PFSK-1 (cell line): ENCODE measurements at regions not wholly inside any gene's neighbourhood (a gene's known extent, or its start where the extent isn't known, plus 50 kb on each side); places are given as distances from the start of the nearest gene placed in this dataset.

Experiments
- FOXP2 ChIP-seq: optimal IDR thresholded peaks from 2 replicates; pipeline ENCODE3; 2011; ENCODE audit warnings: borderline replicate concordance, control low read depth, inconsistent platforms; ENCODE audit not compliant: insufficient read depth; ENCODE audit errors: extremely low read length, extremely low read depth
- POLR2AphosphoS5 ChIP-seq: IDR thresholded peaks from 2 replicates; pipeline ENCODE4 v1.6.1; 2012; ENCODE audit warnings: low read depth, mild to moderate bottlenecking, control low read depth, low read length, moderate library complexity
- SIN3A ChIP-seq: IDR thresholded peaks from 2 replicates; pipeline ENCODE4 v1.6.1; 2012; ENCODE audit warnings: mild to moderate bottlenecking, low read length, moderate library complexity, borderline replicate concordance; ENCODE audit not compliant: insufficient read depth
- TAF1 ChIP-seq: IDR thresholded peaks from 2 replicates; pipeline ENCODE4 v1.6.1; 2012; ENCODE audit warnings: low read length, control low read depth, borderline replicate concordance; ENCODE audit not compliant: insufficient read depth
- TF ChIP-seq, protein P1 (sequence below), 2 experiments: IDR thresholded peaks; 2 replicates each; pipeline versions ENCODE4 v1.6.1 to v1.8.0; 2011 to 2012; ENCODE audit warnings: low read depth in 2 of 2, low read length in 2 of 2, control low read depth in 1 of 2, inconsistent platforms in 1 of 2, mild to moderate bottlenecking in 1 of 2, moderate library complexity in 1 of 2; ENCODE audit not compliant: insufficient read depth in 1 of 2

DNA sequence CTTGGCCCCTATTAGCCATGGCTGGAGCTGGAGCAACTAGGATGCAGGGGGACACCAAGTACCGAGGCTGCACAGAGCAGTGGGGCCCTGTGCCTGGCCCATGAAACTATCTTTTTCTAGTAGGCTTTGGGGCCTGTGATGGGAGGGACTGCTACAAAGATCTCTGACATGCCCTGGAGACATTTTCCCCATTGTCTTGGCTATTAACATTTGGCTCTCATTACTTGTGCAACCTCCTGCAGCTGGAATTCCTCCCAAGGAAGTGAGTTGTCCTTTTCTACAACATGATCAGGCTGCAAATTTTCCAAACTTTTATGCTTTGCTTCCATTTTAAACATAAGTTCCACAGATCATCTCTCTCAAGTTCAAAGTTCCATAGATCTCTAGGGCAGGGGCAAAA lies 174.7 kb upstream of the ANKFN1 start:
- TF ChIP-seq, protein P1, sequence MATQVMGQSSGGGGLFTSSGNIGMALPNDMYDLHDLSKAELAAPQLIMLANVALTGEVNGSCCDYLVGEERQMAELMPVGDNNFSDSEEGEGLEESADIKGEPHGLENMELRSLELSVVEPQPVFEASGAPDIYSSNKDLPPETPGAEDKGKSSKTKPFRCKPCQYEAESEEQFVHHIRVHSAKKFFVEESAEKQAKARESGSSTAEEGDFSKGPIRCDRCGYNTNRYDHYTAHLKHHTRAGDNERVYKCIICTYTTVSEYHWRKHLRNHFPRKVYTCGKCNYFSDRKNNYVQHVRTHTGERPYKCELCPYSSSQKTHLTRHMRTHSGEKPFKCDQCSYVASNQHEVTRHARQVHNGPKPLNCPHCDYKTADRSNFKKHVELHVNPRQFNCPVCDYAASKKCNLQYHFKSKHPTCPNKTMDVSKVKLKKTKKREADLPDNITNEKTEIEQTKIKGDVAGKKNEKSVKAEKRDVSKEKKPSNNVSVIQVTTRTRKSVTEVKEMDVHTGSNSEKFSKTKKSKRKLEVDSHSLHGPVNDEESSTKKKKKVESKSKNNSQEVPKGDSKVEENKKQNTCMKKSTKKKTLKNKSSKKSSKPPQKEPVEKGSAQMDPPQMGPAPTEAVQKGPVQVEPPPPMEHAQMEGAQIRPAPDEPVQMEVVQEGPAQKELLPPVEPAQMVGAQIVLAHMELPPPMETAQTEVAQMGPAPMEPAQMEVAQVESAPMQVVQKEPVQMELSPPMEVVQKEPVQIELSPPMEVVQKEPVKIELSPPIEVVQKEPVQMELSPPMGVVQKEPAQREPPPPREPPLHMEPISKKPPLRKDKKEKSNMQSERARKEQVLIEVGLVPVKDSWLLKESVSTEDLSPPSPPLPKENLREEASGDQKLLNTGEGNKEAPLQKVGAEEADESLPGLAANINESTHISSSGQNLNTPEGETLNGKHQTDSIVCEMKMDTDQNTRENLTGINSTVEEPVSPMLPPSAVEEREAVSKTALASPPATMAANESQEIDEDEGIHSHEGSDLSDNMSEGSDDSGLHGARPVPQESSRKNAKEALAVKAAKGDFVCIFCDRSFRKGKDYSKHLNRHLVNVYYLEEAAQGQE (IDR thresholded peaks at IDR 0.05; ENCODE audit: insufficient read depth in 1 of 2, low read depth in 2 of 2, low read length in 2 of 2): no peak
- TF ChIP-seq FOXP2 (no peak), POLR2AphosphoS5 (no peak), TAF1 (no peak), SIN3A (no peak)

DNA sequence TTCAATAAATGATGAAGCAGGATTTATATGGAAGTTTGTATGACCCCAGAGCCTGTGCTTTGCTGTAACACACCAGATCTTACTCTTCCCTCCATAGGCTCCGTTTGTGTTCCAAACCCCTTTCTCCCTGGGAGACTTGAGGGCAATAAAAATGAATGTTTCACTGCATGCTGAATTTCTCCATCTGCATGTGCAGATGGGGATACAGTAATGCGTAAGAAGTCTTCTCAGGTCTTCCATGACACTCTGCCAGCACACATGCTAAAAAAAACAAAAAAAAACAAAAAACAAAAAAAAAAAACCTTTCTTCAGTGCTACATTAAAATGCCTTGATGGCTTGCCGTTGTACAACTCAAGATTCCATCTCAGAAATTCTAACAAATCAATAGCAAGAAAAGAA lies 170.2 kb upstream of the ANKFN1 start:
- TF ChIP-seq TAF1 (no peak), SIN3A (no peak), POLR2AphosphoS5 (no peak), FOXP2 (no peak)
- TF ChIP-seq, protein P1 (IDR thresholded peaks at IDR 0.05; ENCODE audit: insufficient read depth in 1 of 2, low read depth in 2 of 2, low read length in 2 of 2): no peak

DNA sequence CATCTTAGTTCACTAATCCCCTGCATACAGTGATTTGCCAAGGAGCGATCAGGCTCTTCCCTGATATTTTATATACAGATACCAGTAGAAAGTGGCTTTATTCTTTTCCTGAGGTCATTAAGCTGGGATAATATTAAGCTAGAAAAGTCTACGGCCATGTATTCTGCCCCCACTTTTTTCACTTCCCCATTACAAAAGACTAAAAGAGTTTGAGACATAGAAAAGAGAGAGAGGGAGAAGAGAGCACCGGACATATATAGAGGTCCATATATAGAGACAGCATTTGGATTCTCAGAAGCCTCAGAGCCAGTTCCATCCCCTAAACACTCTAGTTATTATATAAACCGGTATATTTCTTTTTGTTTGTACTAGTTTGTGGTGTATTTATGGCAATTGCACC lies 166.5 kb upstream of the ANKFN1 start:
- TF ChIP-seq POLR2AphosphoS5 (no peak), FOXP2 (no peak), TAF1 (no peak), SIN3A (no peak)
- TF ChIP-seq, protein P1 (IDR thresholded peaks at IDR 0.05; ENCODE audit: insufficient read depth in 1 of 2, low read depth in 2 of 2, low read length in 2 of 2): no peak

DNA sequence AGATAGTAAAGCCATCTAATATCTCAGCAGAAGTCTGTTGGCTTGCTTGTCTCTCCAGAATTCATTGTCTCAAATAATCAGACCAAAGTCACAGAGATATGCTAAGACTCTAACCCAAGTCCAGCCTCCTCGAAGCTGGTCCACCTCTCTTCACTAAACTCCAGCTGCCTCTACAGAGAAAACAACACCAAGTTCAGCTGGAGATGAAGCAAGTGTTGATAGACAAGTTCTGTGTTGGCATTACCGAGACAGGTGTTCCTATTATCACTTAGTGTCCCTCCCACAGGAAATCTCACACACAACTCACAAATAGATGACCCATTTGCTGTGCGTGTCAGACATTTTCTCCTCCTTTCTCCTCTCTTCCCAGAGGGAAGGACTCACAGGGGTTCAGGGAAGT lies 164.4 kb upstream of the ANKFN1 start:
- TF ChIP-seq TAF1 (no peak), FOXP2 (no peak)
- TF ChIP-seq, protein P1 (IDR thresholded peaks at IDR 0.05; ENCODE audit: insufficient read depth in 1 of 2, low read depth in 2 of 2, low read length in 2 of 2): no peak

DNA sequence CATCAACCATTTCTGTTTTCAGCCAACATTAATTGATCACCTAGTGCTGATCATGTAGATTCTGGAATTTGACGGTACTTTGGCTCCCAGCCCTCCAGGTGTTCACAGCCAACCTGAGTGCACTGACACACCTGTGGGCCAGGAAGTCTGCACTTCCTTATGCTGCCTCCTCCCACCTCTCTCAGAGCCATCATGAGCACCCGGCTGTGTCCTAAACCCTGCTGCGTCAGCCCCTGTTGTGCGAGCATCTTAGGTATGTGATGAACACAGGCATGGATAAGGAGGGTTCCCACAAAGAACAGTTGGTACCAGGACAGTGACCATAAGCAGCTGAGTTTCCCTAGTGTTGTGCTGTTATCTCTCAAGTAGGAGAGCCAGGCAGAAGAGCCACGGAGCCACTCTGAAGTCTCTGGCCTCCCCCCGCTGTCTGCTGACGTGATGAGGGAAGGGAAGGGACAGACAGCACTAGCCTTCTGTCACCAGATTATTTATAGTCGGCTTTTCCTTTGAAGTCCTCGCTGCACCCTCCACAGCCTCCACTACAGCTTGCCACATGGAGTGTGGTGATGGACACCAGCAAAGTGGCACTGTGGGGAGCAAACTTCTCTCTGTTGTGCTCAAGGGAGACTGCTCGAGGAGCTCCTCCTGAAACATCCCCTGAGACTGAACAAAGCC lies 162.8 kb upstream of the ANKFN1 start:
- TF ChIP-seq SIN3A: no peak
- TF ChIP-seq POLR2AphosphoS5: no peak
- TF ChIP-seq, protein P1 (IDR thresholded peaks at IDR 0.05; ENCODE audit: insufficient read depth in 1 of 2, low read depth in 2 of 2, low read length in 2 of 2): no peak
